ENCODE measurements at regions not wholly inside any gene's neighbourhood (a gene's known extent, or its start where the extent isn't known, plus 50 kb on each side); places are given as distances from the start of the nearest gene placed in this dataset.

DNA sequence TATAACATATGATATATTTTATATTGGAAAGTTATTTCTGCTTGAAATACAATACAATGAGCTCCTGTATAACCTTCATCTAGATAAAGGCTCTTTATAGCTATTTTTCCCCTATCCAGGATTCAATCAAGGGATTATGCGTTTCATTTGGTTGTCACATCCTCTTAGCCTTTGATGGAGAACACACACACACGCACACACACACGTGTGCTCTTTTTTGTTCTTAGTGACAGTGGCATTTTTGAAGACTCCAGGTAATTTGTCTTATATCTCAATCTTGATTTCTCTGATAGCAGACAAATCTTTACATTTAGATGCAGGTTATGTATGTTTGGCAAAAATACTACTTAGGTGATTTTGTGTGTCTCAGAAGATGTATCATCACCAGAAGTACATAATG, 144.2 kb upstream of the CEP126 start:
- no peak for ATAC-seq (ENCODE audit: insufficient read depth, low FRiP score)
- Histone ChIP-seq H3K36me3 (ENCODE audit: control insufficient read depth in 4 of 4, insufficient read depth in 4 of 4, low read length in 4 of 4) (no peaks in the 10 kb centered on the region), H3K9me3 (ENCODE audit: control insufficient read depth in 4 of 4, insufficient read depth in 3 of 4, low read length in 3 of 4) (peaks cover 0 to 13% (median 3%) of the 10 kb centered on the region in 4 donors), H3K27ac (ENCODE audit: low read depth in 1 of 2, low read length in 1 of 2) (no peak overlapping the region), H3K27me3 (ENCODE audit: control insufficient read depth in 3 of 3, insufficient read depth in 3 of 3, low read length in 2 of 3) (no peaks in the 10 kb centered on the region), H3K9ac (ENCODE audit: insufficient read depth in 1 of 2, low read length in 2 of 2) (no peak overlapping the region), H3K4me3 (no peak overlapping the region), H3K4me1 (ENCODE audit: control insufficient read depth in 5 of 5, insufficient read depth in 5 of 5, low read length in 5 of 5) (no peaks in the 10 kb centered on the region)
- DNase-seq: no peak
- 89 to 90% methylated on average over 3 of the region's 3 CpGs for WGBS, 2 donors
- TF ChIP-seq, protein P1, sequence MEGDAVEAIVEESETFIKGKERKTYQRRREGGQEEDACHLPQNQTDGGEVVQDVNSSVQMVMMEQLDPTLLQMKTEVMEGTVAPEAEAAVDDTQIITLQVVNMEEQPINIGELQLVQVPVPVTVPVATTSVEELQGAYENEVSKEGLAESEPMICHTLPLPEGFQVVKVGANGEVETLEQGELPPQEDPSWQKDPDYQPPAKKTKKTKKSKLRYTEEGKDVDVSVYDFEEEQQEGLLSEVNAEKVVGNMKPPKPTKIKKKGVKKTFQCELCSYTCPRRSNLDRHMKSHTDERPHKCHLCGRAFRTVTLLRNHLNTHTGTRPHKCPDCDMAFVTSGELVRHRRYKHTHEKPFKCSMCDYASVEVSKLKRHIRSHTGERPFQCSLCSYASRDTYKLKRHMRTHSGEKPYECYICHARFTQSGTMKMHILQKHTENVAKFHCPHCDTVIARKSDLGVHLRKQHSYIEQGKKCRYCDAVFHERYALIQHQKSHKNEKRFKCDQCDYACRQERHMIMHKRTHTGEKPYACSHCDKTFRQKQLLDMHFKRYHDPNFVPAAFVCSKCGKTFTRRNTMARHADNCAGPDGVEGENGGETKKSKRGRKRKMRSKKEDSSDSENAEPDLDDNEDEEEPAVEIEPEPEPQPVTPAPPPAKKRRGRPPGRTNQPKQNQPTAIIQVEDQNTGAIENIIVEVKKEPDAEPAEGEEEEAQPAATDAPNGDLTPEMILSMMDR (IDR thresholded peaks at IDR 0.05; ENCODE audit: control extremely low read depth, extremely low read depth): no peak

DNA sequence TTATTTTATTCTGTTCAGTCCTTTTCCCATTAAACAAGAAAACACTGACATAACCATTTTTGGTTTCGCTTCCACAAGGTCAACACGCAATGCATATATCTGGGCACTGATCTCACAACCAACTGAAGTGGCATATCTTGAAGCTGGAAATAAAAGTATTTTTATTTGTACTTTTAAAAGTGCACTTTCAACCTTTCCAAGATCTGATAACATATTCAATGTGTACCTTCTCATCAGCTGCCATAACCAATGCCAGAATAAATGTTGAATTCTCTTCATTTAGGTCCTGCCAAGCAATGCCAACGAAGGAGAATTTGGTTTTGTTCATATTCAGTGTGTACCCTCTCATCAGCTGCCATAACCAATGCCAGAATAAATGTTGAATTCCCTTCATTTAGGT, 148.9 kb upstream of the CEP126 start:
- TF ChIP-seq, protein P1 (IDR thresholded peaks at IDR 0.05; ENCODE audit: control extremely low read depth, extremely low read depth): no peak
- WGBS, 2 donors: 62 to 83% methylated on average over 3 of the region's 3 CpGs
- Histone ChIP-seq H3K27me3 (ENCODE audit: control insufficient read depth in 3 of 3, insufficient read depth in 3 of 3, low read length in 2 of 3) (no peaks in the 10 kb centered on the region), H3K36me3 (ENCODE audit: control insufficient read depth in 4 of 4, insufficient read depth in 4 of 4, low read length in 4 of 4) (no peaks in the 10 kb centered on the region), H3K4me1 (ENCODE audit: control insufficient read depth in 5 of 5, insufficient read depth in 5 of 5, low read length in 5 of 5) (no peaks in the 10 kb centered on the region), H3K9ac (ENCODE audit: insufficient read depth in 1 of 2, low read length in 2 of 2) (no peak overlapping the region), H3K27ac (ENCODE audit: low read depth in 1 of 2, low read length in 1 of 2) (no peak overlapping the region), H3K4me3 (no peak overlapping the region), H3K9me3 (ENCODE audit: control insufficient read depth in 4 of 4, insufficient read depth in 3 of 4, low read length in 3 of 4) (peaks cover 0 to 13% (median 2%) of the 10 kb centered on the region in 4 donors)
- ATAC-seq (ENCODE audit: insufficient read depth, low FRiP score): no peak
- DNase-seq: peak in 1 of 3 donors; percentile 26

DNA sequence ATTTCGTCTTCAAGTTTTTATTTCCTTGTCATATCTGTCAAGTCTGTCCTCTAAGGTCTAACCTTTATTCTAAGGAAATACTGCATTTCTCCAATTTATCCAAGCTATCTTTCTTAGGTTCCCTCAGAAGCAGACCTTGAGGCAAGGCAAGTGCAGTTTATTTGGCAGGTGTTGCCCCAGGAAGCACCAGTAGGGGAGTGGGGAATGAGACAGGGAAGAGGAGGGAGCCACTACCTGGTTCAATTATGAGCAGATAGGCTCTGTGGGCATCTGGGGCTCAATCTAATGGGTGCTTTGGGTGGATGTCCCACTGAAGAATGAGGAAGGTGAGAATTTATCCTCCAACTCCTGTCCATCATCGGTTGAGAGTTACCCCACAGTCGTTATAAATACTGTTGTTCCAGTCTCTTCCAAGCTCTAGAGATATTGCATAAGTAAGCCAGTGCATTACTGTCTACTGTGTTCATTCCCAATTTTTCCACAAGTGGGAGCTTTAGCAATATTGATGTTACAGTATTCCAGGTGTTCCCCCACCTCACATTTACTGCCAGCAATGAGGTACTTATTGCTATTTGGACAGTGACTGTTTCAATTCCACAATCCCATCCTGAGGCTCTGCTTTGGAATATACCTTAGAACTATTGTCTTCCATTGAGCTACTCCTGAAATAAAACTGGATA, 154.9 kb upstream of the CEP126 start:
- 83 to 84% methylated on average over 3 of the region's 3 CpGs for WGBS, 2 donors
- no peak overlapping the region for H3K4me3 ChIP-seq
- H3K27me3 ChIP-seq (ENCODE audit: control insufficient read depth in 3 of 3, insufficient read depth in 3 of 3, low read length in 2 of 3): no peaks in the 10 kb centered on the region
- H3K4me1 ChIP-seq (ENCODE audit: control insufficient read depth in 5 of 5, insufficient read depth in 5 of 5, low read length in 5 of 5): no peaks in the 10 kb centered on the region
- TF ChIP-seq, protein P1 (IDR thresholded peaks at IDR 0.05; ENCODE audit: control extremely low read depth, extremely low read depth): no peak
- H3K9ac ChIP-seq (ENCODE audit: insufficient read depth in 1 of 2, low read length in 2 of 2): no peak overlapping the region
- H3K36me3 ChIP-seq (ENCODE audit: control insufficient read depth in 4 of 4, insufficient read depth in 4 of 4, low read length in 4 of 4): no peaks in the 10 kb centered on the region
- ATAC-seq (ENCODE audit: insufficient read depth, low FRiP score): no peak
- H3K9me3 ChIP-seq (ENCODE audit: control insufficient read depth in 4 of 4, insufficient read depth in 3 of 4, low read length in 3 of 4): no peaks in the 10 kb centered on the region
- H3K27ac ChIP-seq (ENCODE audit: low read depth in 1 of 2, low read length in 1 of 2): no peak overlapping the region
- peak in 1 of 3 donors; percentile 16 for DNase-seq

DNA sequence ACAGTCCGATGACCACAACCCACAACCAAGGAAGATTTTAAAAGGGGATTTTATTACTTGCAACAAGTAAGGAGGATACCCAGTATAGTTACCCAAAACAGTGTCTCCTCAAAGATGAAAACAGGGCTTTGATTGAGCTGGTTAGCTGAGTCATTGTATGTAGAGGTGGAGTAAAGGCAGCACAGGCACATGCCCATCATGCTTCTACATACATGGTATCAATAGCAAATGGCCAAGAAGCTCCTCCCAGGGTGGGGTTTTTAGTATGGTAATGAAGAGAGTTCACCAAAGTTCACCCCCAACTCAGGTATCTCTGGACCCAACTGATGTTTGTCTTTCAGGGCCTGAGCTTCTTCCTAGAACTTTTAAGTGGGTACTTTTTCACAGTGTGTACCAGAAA, 157.1 kb upstream of the CEP126 start:
- TF ChIP-seq, protein P1 (IDR thresholded peaks at IDR 0.05; ENCODE audit: control extremely low read depth, extremely low read depth): no peak
- Histone ChIP-seq H3K36me3 (ENCODE audit: control insufficient read depth in 4 of 4, insufficient read depth in 4 of 4, low read length in 4 of 4) (no peaks in the 10 kb centered on the region), H3K9me3 (ENCODE audit: control insufficient read depth in 4 of 4, insufficient read depth in 3 of 4, low read length in 3 of 4) (no peaks in the 10 kb centered on the region), H3K27ac (ENCODE audit: low read depth in 1 of 2, low read length in 1 of 2) (no peak overlapping the region), H3K4me1 (ENCODE audit: control insufficient read depth in 5 of 5, insufficient read depth in 5 of 5, low read length in 5 of 5) (no peaks in the 10 kb centered on the region), H3K4me3 (no peak overlapping the region), H3K27me3 (ENCODE audit: control insufficient read depth in 3 of 3, insufficient read depth in 3 of 3, low read length in 2 of 3) (no peaks in the 10 kb centered on the region), H3K9ac (ENCODE audit: insufficient read depth in 1 of 2, low read length in 2 of 2) (no peak overlapping the region)
- ATAC-seq (ENCODE audit: insufficient read depth, low FRiP score) (no peak), DNase-seq (no peak)
- WGBS, 2 donors: 88% methylated on average over 1 of the region's 1 CpG
